SK-N-SH (cell line): ENCODE measurements at regions not wholly inside any gene's neighbourhood (a gene's known extent, or its start where the extent isn't known, plus 50 kb on each side); places are given as distances from the start of the nearest gene placed in this dataset.
A peak's percentile ranks its signal among the peaks of the same experiment; 100 is the strongest.

Experiments
- CTCF ChIA-PET: fragments of 300-600, 350-600 bp; formaldehyde crosslinking; extraction: SDS; loops from one replicate; lab custom pipeline; 2021; lab: Yijun Ruan, JAX
- POLR2A ChIA-PET: fragments of 350-600 bp; sonication (Branson Sonifier 250); formaldehyde crosslinking; extraction: SDS; loops from one replicate; lab custom pipeline; 2020; ENCODE audit warnings: antibody characterized with exemption, inconsistent platforms; lab: Yijun Ruan, JAX
- DNase-seq: peaks from one replicate; pipeline ENCODE4 v3.0.0; 2012
- H2AFZ ChIP-seq: fragments of 200-600 bp; sonication (generic); 2 replicates; pipeline ENCODE4 v1.8.1; 2016; ENCODE audit warnings: antibody characterized with exemption, mild to moderate bottlenecking, low read depth
- H3F3A ChIP-seq: fragments of 200-600 bp; sonication (generic); replicated peaks from 2 replicates; pipeline ENCODE3; 2016; ENCODE audit warnings: antibody characterized with exemption, mild to moderate bottlenecking; ENCODE audit not compliant: insufficient read depth
- H3K27ac ChIP-seq, 2 experiments: fragments of 200-500 bp in 1 of 2; fragments of 200-600 bp in 1 of 2; sonication (Bioruptor generic) in 1 of 2; sonication (generic), shearing (Covaris generic) in 1 of 2; 2 replicates each; pipeline versions ENCODE4 v1.5.1 to v1.6.1; 2014 to 2016; ENCODE audit warnings: low read depth in 2 of 2, inconsistent platforms in 1 of 2, low read length in 1 of 2, mild to moderate bottlenecking in 1 of 2, mixed read lengths in 1 of 2
- H3K27me3 ChIP-seq: fragments of 200-600 bp; sonication (generic), shearing (Covaris generic); 2 replicates; pipeline ENCODE4 v1.6.1; 2016; ENCODE audit warnings: mixed run types; ENCODE audit not compliant: insufficient read depth
- H3K36me3 ChIP-seq, 2 experiments: fragments of 200-500 bp in 1 of 2; fragments of 200-600 bp in 1 of 2; sonication (Bioruptor generic) in 1 of 2; sonication (generic) in 1 of 2; replicated peaks in 1 of 2; 2 replicates each; pipeline versions ENCODE3 to v1.5.1; 2014 to 2016; ENCODE audit warnings: low read length in 1 of 2, mild to moderate bottlenecking in 1 of 2; ENCODE audit not compliant: insufficient read depth in 2 of 2, control insufficient read depth in 1 of 2
- H3K4me1 ChIP-seq, 2 experiments: fragments of 200-500 bp in 1 of 2; fragments of 200-600 bp in 1 of 2; sonication (Bioruptor generic) in 1 of 2; sonication (generic), shearing (Covaris generic) in 1 of 2; 2 replicates each; pipeline versions ENCODE4 v1.5.1 to v1.6.1; 2014 to 2016; ENCODE audit warnings: low read depth in 1 of 2, low read length in 1 of 2, mixed run types in 1 of 2; ENCODE audit not compliant: insufficient read depth in 2 of 2, control insufficient read depth in 1 of 2
- H3K4me2 ChIP-seq: fragments of 200-600 bp; sonication (generic), shearing (Covaris generic); 2 replicates; pipeline ENCODE4 v1.6.1; 2017; ENCODE audit warnings: mixed run types
- H3K4me3 ChIP-seq, 2 experiments: fragments of 200-500 bp in 1 of 2; fragments of 200-600 bp in 1 of 2; sonication (Bioruptor generic) in 1 of 2; sonication (generic), shearing (Covaris generic) in 1 of 2; 2 replicates each; pipeline versions ENCODE4 v1.5.1 to v1.8.1; 2014 to 2016; ENCODE audit warnings: low read depth in 2 of 2, inconsistent platforms in 1 of 2, low read length in 1 of 2, mild to moderate bottlenecking in 1 of 2, mixed read lengths in 1 of 2, moderate library complexity in 1 of 2
- H3K79me2 ChIP-seq: fragments of 200-600 bp; sonication (generic); 2 replicates; pipeline ENCODE4 v1.8.1; 2017; ENCODE audit warnings: mild to moderate bottlenecking; ENCODE audit not compliant: insufficient read depth
- H3K9ac ChIP-seq: fragments of 200-600 bp; sonication (generic); 2 replicates; pipeline ENCODE4 v1.6.1; 2017; ENCODE audit warnings: mixed run types
- H3K9me2 ChIP-seq: fragments of 200-600 bp; sonication (generic); 2 replicates; pipeline ENCODE4 v1.6.1; 2017; ENCODE audit warnings: mixed run types
- H3K9me3 ChIP-seq: fragments of 200-600 bp; sonication (generic); 2 replicates; pipeline ENCODE4 v1.6.1; 2017; ENCODE audit warnings: mixed run types, mild to moderate bottlenecking, moderate library complexity
- H4K20me1 ChIP-seq: fragments of 200-600 bp; sonication (generic); 2 replicates; pipeline ENCODE4 v1.6.1; 2017; ENCODE audit warnings: mild to moderate bottlenecking, mixed run types; ENCODE audit not compliant: insufficient read depth
- CHD2 ChIP-seq: fragments of 150-350 bp; IDR thresholded peaks from 2 replicates; pipeline ENCODE4 v1.6.1; 2018; ENCODE audit warnings: low read length; ENCODE audit not compliant: partially characterized antibody
- ELF1 ChIP-seq: IDR thresholded peaks from 2 replicates; pipeline ENCODE4 v1.4.0; 2012
- EP300 ChIP-seq, 2 experiments: IDR thresholded peaks; 2 replicates each; pipeline versions ENCODE4 v1.4.0 to v1.6.1; 2012; ENCODE audit warnings: borderline replicate concordance in 1 of 2, low read depth in 1 of 2, low read length in 1 of 2
- EZH2phosphoT487 ChIP-seq: fragments of 200-600 bp; sonication (generic); IDR thresholded peaks from 2 replicates; pipeline ENCODE4 v1.6.1; 2017; ENCODE audit warnings: low read depth, mixed run types, mild to moderate bottlenecking, antibody characterized with exemption, moderate library complexity, borderline replicate concordance
- FOSL2 ChIP-seq: IDR thresholded peaks from 2 replicates; pipeline ENCODE4 v1.4.0; 2012; ENCODE audit warnings: low read depth, mild to moderate bottlenecking, moderate library complexity, borderline replicate concordance
- FOXJ3 ChIP-seq: sonication (generic); formaldehyde crosslinking; IDR thresholded peaks from 2 replicates; pipeline ENCODE4 v1.5.1; 2020; ENCODE audit warnings: mild to moderate bottlenecking, missing genetic modification reagents
- FOXM1 ChIP-seq: IDR thresholded peaks from 2 replicates; pipeline ENCODE4 v1.4.0; 2012; ENCODE audit warnings: low read depth, mild to moderate bottlenecking
- NFIC ChIP-seq: IDR thresholded peaks from 2 replicates; pipeline ENCODE4 v1.4.0; 2012; ENCODE audit warnings: borderline replicate concordance
- POLR2AphosphoS5 ChIP-seq: IDR thresholded peaks from 2 replicates; pipeline ENCODE4 v1.6.1; 2012; ENCODE audit warnings: low read depth, low read length
- RCOR1 ChIP-seq: fragments of 150-350 bp; IDR thresholded peaks from 2 replicates; pipeline ENCODE4 v1.6.1; 2017; ENCODE audit warnings: antibody characterized with exemption, low read length
- RFX5 ChIP-seq: IDR thresholded peaks from 2 replicates; pipeline ENCODE4 v1.6.1; 2012; ENCODE audit warnings: mild to moderate bottlenecking, improper control_type of control experiment, low read length
- SMC3 ChIP-seq: IDR thresholded peaks from 2 replicates; pipeline ENCODE4 v1.6.1; 2012; ENCODE audit warnings: low read depth, low read length, improper control_type of control experiment
- TF ChIP-seq, protein P1 (sequence below): fragments of 200-600 bp; sonication (generic); IDR thresholded peaks from 2 replicates; pipeline ENCODE4 v1.6.1; 2017; ENCODE audit warnings: antibody characterized with exemption, mild to moderate bottlenecking, moderate library complexity
- TF ChIP-seq, protein P2 (sequence below): IDR thresholded peaks from 2 replicates; pipeline ENCODE4; 2012

- TF ChIP-seq FOSL2 (no peak), EP300 (IDR thresholded peaks at IDR 0.05; ENCODE audit: borderline replicate concordance in 1 of 2, low read depth in 1 of 2, low read length in 1 of 2) (no peak), FOXM1 (no peak), POLR2AphosphoS5 (no peak), FOXJ3 (no peak), CHD2 (no peak)
Measured at GRCh38 chr1:193579323-193579722, 392.9 kb upstream of the B3GALT2 start (continued).

DNA sequence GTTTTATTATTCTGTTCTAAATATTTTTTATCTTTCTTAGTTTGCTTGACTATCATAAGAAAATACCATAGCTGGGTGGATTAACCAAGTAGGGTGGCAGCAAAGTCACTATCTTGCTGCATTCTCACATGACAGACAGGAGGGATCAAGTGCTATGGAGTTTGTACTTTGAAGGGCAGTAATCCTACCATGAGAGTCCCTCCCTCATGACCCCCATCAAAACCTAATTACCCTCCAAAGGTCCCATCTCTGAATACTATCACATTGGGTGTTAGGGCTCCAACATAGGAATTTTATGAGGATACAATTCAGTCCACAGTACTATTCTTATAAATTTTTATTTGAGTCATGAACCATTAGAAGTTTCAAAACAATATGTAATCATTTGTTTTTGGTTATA, 388.5 kb upstream of the B3GALT2 start:
- DNase-seq: no peak
- no peaks in the 10 kb centered on the region for H3K9me2 ChIP-seq
- H4K20me1 ChIP-seq: no peaks in the 10 kb centered on the region
- ChIA-PET POLR2A (no interaction called here), CTCF (interaction anchor here (0.6 kb wide), 1 partner anchor 65 kb away, joined by 3 read pairs; no protein-coding TSS in a partner anchor)
- no peaks in the 10 kb centered on the region for H3F3A ChIP-seq
- no peaks in the 10 kb centered on the region for H3K79me2 ChIP-seq
- H3K27me3 ChIP-seq: no peaks in the 10 kb centered on the region
- H3K27ac ChIP-seq: no peak overlapping the region
- H3K4me1 ChIP-seq: no peaks in the 10 kb centered on the region
- TF ChIP-seq, protein P1, sequence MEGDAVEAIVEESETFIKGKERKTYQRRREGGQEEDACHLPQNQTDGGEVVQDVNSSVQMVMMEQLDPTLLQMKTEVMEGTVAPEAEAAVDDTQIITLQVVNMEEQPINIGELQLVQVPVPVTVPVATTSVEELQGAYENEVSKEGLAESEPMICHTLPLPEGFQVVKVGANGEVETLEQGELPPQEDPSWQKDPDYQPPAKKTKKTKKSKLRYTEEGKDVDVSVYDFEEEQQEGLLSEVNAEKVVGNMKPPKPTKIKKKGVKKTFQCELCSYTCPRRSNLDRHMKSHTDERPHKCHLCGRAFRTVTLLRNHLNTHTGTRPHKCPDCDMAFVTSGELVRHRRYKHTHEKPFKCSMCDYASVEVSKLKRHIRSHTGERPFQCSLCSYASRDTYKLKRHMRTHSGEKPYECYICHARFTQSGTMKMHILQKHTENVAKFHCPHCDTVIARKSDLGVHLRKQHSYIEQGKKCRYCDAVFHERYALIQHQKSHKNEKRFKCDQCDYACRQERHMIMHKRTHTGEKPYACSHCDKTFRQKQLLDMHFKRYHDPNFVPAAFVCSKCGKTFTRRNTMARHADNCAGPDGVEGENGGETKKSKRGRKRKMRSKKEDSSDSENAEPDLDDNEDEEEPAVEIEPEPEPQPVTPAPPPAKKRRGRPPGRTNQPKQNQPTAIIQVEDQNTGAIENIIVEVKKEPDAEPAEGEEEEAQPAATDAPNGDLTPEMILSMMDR: no peak
- TF ChIP-seq RCOR1: no peak
- TF ChIP-seq EZH2phosphoT487: no peak
- no peak overlapping the region for H2AFZ ChIP-seq
- no peak overlapping the region for H3K9ac ChIP-seq
- H3K4me3 ChIP-seq: no peak overlapping the region
- H3K4me2 ChIP-seq: no peak overlapping the region
- no peaks in the 10 kb centered on the region for H3K9me3 ChIP-seq
- H3K36me3 ChIP-seq: no peaks in the 10 kb centered on the region

DNA sequence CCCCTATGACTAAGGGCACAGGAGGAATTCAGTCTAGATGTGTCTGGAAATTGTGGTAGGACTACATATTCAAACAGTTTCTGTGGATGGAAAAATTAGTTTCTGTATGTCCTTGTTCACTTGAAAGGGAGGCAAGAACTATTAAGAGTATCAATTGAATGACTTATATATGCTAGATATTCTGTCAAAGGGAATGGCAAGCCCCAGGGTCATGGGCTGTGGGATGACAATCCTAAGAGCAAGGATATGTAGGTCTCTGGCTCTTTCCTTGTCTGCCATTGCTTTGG, 383.5 kb upstream of the B3GALT2 start:
- Histone ChIP-seq H3K4me3 (no peak overlapping the region), H3F3A (no peaks in the 10 kb centered on the region), H2AFZ (peak overlapping the region; percentile 68), H3K9me2 (no peaks in the 10 kb centered on the region), H3K4me2 (peak overlapping the region; percentile 18; the same call in 1 of the 2 replicates), H3K27ac (peak overlapping the region in 1 of 2 experiments; percentile 58; a peak in 2 of 4 replicates), H3K79me2 (no peaks in the 10 kb centered on the region), H3K9me3 (no peaks in the 10 kb centered on the region), H3K9ac (no peak overlapping the region), H3K27me3 (no peaks in the 10 kb centered on the region), H3K4me1 (no peaks in the 10 kb centered on the region; a peak in 1 of 4 replicates), H4K20me1 (no peaks in the 10 kb centered on the region), H3K36me3 (no peaks in the 10 kb centered on the region)
- DNase-seq: no peak
- no peak for TF ChIP-seq FOXJ3
- TF ChIP-seq SMC3: no peak
- no peak for TF ChIP-seq FOXM1
- TF ChIP-seq RFX5: no peak
- TF ChIP-seq NFIC: no peak
- no peak for TF ChIP-seq ELF1
- TF ChIP-seq, protein P2, sequence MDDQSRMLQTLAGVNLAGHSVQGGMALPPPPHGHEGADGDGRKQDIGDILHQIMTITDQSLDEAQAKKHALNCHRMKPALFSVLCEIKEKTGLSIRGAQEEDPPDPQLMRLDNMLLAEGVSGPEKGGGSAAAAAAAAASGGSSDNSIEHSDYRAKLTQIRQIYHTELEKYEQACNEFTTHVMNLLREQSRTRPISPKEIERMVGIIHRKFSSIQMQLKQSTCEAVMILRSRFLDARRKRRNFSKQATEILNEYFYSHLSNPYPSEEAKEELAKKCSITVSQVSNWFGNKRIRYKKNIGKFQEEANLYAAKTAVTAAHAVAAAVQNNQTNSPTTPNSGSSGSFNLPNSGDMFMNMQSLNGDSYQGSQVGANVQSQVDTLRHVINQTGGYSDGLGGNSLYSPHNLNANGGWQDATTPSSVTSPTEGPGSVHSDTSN: no peak
- TF ChIP-seq, protein P1: no peak
- ChIA-PET CTCF (no interaction called here), POLR2A (no interaction called here)
